HG02852 (cell line): ENCODE measurements at regions not wholly inside any gene's neighbourhood (a gene's known extent, or its start where the extent isn't known, plus 50 kb on each side); places are given as distances from the start of the nearest gene placed in this dataset.

Experiments used
- ATAC-seq: cut with Tn5 transposase; IDR thresholded peaks from one replicate; pipeline ENCODE4 v1.9.1; 2021; ENCODE audit warnings: mild to moderate bottlenecking, moderate library complexity; ENCODE audit not compliant: unreplicated experiment

DNA sequence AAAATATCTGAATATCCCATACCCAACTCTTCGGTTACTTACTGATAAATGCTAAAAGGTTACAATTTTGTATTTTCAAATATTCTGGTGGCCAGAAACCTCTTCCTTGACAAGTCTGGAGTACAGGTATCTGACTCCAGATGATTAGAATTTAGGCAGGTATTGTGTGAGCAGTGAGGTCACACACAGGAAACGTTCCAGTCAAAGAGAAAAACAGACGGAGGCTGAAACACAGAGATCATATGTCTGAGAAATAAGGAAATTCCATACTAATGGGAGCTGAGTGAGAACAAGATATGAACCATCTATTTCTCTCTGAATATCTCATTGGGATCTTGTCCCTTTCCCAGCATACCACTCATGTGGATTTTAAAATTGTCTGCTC is 89.4 kb upstream of the IGLL5 start:
- ATAC-seq: no peak

DNA sequence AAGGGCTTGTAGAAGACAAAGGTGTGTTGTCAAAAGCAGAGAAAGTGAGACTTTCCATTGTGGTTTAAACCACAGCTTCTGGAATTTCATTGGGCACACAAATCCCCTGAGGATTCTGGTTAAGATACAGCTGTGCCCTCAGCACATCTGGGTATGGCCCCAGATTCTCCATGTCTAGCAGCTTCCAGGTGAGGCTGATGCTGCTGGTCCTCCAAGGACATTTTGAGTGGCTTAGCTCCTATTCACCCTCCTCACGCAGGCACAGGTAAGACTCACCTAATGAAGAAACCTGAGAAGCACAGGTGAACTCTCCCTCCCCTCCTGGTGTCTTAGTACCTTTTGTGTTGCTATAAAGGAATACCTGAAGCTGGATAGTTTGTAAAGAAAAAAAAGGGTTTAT is 88.9 kb upstream of the IGLL5 start:
- no peak for ATAC-seq

DNA sequence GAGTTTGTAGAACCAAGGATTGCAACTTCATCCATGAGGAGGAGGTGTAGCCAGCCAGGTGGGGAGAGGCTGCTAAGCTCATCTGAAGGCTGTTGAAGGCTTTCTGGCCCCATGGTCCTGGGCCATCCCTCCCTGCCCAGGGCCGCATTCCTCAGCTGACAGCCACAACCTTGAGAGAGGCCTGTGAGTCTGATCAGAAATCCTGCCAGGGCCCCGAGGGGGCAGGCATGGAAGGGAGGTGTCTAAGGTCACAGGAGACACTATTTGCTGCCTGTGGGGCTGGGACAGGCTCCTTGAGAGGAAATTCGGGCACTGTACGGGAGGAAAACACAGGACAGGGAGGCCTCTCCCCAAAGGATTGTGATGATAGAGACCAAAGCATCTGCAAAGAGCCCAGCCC is 88.1 kb upstream of the IGLL5 start:
- ATAC-seq: no peak

DNA sequence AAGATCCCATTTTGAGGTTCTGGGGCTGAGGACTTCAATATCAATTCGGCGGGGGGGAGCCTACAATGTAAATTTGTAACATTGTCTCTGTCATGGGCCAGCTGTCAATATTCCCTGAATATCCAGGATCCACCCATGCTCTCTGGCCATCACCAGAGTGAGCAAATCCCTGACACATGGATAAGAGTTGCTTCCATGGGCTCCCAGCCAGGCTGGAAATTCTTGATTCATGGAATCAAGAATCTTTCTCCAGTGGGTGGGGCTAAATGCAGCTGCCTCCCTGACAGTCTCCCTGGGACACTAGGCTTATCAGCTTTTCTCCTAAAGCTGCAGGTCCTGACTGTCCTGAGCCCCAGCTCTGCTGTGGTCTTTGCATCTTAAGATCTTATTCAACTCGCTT is 86.9 kb upstream of the IGLL5 start:
- ATAC-seq: no peak

DNA sequence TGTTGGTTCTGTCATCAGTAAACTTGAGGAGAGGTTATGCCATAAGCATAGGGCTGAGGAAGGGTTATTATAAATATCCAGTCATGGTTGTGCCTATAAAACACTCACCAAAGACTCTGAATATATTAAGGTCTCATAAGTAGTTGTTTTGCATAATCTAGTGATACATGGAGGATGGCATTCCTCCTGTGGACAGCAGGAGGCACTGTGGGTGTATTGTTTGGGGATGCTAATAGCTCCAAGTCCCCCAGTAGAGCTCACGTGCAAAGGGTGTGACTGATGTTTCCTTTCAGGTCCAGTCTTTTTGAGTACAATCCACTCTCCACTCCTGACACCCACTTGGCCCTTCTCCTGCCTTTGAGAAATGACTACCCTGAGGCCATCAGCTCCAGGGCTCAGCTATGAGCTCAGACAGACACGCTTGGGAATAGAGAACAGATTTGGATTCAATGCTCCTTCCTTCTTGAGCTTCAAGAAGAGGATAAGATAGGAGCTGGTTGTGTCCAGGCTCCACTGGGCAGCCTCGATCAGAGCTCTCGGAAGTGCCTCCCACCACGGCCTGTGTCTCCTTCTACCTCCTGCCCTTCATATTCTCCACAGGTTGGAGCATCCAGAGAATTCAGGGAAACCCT is 85.2 kb upstream of the IGLL5 start:
- ATAC-seq: no peak

DNA sequence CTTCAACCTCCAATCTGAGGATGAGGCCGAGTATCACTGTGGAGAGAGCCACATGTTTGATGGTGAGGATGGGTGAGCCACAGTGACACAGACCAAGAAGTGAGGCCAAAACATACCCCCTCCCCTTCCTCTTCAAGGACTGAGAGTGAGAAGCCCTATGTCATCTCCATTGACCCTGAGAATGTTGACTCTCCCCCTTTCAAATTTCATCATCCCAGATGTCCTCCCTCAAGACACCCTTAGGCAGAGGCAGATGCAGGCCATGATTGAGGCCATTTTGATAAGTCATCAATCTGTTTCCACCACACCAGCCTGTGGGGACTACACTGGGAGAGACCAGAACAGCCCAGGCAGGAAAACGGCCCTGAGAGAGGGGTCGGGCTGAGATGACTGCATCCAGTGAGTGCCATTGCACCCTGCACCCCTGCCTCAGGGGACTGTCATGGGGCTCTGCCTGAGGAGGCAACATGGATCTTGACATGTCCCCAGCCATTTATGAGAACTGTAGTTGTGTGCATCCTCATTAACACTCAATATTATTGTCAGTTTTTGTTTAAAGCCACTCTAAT is 84.2 kb upstream of the IGLL5 start:
- ATAC-seq: no peak

DNA sequence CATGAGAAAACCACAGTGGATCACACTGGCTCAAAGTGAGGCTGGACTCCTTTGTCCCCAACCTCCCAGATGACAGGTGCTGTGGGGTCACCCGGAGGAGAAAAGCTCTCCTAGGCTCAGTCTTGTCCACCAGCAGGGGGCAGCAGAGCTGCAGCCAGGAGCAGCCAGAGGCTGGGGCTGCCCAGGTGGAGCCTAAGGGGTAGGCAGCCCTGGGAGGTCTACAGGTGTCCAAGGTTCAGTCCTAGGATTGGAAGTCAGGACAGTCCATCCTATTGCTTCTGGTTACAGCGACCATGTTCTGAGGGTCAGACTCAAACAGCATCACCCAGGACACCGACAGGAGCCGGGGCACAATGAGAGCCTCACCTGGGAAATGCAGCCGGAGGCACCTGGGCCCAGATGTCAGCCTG is 77.6 kb upstream of the IGLL5 start:
- ATAC-seq: no peak

DNA sequence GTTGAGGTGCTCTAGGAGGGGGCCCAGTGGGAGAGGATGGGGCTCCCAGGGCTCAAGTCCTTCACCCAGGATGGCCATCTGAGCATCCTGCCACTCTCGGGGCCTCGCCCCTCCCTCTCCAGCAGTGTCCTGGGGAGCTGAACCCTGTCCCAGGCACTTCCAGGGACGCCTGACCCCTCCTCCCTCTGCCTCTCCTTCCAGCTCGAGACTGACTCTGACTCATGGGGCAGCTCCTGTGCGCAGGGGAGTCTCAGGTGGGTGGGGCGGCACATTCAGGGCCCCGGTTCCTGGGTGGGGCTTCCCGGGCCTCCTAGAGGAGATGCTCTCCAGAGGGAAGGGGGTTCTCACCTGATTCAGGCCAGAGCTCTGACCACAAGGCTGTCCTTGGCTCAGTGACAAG is 77.1 kb upstream of the IGLL5 start:
- no peak for ATAC-seq

DNA sequence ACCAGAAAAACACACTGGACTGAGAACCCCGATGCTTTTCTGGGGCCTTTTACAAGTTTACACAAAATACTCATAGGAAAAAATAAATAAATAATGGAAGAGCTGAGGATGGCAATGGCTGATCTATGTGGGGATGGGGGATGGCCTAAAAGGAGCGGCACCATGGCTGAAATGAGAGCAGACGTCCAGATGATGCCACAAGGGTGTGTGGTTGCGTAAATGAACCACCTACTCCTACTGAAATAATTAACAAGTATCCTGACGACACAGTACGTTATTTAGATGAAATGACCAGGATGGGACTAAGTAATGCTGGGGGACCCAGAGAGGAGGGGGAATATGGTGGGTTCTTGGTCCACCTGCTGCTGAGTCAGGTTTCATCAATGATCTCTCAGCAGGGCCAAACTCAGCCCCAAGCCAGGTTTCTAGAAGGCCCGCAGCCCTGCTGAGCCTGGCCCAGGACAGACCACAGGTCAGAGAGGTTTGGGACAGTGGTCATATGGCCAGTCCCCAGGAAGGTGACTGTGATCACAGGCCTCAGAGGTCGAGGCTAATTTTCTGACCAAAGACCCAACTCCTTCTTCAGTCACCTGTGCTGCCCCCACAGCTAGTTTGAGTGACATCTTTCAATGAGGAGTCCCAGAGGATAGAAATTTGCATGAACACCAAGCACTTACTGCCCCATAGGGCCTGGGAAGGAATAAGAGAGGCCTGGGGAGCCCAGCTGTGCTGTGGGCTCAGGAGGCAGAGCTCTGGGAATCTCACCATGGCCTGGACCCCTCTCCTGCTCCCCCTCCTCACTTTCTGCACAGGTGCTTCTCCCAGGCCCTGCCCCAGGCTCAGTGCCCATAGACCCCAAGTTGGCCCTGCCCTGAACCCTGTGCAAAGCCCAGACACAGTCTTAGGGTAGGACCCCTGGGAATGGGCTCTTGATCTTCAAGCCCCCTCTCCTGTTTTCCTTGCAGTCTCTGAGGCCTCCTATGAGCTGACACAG is 76.3 kb upstream of the IGLL5 start:
- ATAC-seq: no peak

DNA sequence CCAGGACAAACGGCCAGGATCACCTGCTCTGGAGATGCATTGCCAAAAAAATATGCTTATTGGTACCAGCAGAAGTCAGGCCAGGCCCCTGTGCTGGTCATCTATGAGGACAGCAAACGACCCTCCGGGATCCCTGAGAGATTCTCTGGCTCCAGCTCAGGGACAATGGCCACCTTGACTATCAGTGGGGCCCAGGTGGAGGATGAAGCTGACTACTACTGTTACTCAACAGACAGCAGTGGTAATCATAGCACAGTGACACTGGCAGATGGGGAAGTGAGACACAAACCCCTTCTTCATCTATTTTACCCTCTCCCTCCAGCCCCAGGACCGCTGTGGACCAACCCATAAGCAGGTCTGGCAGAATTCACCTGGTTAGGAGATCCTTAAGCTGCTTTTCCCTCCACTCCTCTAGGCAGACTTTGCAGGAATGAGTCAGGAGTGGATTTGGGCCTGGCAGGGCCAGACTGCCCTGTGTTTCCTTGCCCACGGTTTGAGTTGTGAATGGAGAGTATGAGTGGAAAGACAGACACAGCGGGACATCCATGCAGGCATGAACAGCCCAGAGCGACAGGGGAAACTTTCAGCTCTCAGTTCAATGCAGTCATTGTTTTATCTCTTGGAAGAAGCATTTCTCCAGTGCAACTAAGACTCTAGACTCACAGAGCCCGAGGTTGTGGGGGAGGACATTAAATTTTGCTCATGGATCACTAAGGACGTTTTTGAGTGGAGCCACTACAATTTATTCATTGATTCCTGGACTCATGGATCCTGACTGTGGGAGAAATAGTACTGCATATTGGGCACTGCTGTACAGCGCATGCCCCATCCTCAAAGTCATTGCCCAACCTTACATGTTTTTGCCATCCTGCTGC is 75.3 kb upstream of the IGLL5 start:
- no peak for ATAC-seq

DNA sequence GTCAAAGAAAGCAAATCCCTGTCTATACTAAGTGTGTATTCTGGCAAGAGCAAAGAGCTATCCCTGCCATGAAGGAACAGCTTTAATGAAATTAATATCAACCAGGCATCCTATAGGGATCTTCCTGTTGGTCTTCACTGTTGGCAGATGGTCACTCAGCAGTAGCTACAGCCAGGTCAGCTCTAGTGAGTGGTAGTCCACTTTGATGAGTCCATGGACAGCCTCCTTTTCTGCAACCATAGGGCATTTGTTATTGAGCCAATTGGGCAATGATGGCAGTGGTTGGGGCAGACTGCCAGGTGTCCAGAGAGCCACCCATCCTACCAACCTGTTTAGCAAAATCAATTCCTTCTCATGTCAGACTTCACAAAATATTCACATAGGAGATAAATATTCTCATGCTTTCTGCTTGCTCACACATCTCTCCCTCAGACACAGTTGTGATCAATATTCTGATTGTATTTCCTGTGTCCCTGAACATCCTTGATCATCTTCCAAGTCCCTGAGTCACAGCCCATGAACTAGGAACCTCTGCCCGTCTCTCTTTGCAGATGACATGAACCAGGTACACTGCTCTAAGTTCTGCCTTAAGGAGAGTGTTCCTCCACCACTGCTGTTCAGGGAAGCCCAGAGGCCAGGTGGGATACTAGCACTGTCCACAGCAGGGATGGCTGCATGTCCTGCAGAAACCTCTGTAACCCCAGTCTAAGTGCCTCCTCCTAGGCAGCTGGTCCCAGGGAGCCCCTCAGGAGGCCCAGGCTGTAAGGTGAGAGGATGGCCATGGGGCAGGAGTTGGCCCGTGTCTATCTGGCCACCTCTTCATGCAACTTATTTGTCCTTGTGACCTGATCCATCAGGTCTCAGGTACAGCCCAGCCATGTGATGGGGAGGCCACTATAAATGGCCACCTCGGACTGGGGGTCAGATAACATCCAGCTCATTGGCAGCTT is 74.2 kb upstream of the IGLL5 start:
- no peak for ATAC-seq

DNA sequence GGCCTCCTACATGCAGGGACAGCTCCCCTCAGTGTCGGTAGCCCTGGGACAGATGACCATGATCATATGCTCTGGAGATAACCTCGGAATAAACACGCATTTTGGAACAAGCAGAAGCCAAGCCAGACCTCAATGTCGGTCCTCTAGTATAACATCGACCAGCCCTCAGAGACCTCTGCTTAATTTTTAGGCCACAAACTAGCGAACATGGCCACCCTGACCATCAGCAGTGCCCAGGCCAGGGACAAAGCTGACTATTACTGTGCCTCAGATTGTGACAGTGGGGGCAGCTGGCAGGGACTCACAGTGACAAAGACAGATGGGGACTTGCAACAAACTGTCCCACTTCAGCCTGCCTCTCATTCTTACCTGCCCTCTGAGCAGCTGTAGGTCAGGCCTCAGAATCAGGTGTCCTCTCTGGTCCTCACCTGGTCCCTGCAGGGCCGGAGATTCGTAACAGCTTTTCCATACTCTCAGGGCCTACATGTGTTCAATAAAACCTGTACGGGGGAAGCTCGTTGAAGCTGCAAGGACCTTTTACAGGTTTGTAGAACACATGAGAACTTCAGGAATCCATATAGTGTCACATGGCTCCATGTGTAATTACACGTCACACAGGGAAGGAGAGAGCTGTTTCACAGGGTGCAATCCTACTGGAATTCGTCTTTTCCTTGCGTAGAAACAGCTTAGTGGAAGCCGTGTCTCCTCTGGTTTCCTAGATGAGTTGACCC is 72.8 kb upstream of the IGLL5 start:
- ATAC-seq: no peak

DNA sequence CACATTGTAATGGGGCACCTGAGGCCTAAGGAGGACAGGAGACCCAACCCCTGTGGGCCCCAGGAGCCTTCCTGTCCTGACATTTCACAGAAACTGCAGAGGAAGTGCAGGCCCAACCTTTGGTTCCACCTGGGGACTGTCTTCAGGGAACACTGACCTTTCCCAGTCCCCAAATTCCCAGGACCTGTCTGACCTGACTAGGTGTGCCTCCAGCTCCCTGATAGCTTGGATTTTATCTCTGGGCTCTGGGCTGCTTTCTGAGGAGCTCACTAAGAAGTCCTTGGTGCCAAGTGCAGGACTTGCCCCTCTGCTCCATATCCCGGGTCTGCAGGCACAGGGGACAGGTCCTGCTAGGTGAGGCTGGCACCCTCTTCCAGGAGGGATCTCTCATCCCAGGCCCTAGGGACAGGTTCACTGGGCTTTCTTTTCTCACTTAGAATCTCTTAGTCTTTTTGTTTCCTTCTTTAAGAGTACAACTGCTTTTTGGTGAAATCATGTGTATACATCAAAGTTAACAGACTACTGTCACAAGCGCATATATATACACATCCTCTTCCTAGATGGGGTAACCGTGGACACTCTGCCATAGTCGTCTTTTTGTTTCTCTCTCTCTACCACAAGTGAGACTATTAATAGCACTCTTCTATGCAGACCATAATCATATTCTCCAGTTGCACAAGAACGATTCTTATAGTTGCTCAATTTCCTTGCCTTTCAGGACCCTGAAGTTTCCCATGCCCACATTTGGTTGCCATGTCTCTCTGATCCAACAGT is 72.0 kb upstream of the IGLL5 start:
- no peak for ATAC-seq

DNA sequence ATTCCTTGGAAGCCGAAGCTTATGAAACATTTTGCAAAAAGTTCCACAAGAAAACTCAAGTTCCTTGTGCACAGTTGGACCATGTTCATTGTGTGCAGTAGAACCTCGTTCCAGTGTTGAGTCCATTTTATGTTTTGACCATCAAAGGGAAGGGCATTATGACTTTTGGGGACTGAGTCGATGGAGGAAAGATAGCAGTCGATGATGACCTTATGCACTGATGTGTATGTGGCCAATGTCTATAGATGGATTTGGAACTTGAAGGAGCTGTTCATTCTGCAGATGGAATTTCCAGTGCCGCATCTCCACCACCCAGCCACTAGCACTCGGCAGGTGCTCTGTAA is 71.5 kb upstream of the IGLL5 start:
- no peak for ATAC-seq

DNA sequence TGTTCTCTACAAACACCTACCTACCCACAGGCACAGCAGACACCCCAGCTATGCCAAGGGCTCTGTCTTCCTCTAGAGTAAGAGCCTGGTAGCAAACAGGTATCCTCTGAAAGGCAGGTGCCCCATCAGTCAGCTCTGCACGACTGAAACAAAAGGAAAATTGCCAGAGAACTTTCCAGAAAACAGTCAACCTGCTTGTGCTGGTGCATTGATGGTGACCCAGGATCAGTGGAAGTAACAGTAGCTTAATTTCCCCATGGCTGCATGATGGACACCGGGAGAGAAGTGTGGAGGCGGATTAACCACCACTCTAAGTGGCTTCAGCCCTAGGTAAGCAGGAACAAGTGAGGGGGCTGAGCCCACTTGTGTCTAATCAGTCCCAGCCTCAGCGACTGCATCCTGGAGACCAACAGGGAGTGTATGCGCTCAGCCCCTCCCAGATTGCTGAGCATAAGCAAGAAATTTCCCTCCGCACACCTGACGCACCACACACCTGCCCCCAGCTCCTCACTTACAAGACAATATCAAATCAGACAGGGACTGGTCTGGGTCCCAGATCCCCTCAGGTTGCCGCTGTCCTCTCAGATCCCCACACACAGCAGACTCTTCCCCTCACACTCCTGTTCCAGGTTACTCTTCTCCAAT is 70.7 kb upstream of the IGLL5 start:
- ATAC-seq: no peak

DNA sequence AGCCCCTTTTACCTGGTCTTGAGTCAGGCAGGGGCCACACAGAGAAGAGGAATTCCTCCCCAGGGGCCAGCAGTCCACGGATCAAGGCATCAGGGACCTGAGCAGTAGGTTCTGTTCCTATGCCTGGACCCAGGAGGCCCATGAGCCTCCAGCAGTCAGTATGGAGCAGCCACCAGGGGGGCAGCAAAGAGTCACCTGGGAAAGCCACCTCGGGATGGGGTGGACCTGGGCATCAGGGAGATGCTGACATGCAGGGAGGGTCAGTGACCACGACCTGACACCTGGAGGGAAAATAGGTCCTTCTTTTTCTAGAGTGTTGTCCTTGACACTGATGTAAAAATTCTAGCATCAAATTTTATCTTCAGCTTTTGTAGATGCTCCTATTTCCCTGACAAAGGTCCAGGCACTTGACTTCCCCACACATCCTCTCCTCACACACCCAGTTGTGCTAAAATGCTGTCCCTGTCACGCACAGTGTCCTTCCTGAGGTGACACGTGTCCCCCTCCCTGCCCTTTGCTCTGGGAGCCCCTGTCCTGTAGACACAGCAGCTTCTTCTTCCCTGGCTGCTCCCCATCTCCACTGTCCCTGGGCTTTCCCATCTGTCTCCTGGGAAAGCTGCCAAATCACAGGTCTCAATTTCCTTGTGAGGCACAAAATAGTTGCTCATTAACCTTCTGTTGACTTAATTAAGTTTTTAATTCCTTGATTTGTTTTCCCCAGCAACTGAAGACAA is 70.0 kb upstream of the IGLL5 start:
- no peak for ATAC-seq

DNA sequence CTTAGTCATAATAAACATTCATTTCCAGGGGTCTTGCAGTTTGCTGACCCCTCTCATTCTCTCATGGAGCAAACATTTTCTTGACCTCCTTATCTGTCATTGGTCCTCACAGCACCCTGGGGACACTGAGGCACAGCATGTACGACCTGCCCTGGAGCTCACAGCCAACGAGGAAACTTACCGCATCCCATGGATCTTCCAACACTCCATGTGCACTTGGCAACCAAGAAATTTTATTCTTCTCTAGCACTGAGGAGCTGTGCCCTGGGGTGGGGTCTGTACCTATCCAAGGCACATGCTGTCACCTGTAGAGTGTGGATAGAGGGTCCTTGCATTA is 69.4 kb upstream of the IGLL5 start:
- ATAC-seq: no peak
